ENCODE measurements at regions not wholly inside any gene's neighbourhood (a gene's known extent, or its start where the extent isn't known, plus 50 kb on each side); places are given as distances from the start of the nearest gene placed in this dataset.

DNA sequence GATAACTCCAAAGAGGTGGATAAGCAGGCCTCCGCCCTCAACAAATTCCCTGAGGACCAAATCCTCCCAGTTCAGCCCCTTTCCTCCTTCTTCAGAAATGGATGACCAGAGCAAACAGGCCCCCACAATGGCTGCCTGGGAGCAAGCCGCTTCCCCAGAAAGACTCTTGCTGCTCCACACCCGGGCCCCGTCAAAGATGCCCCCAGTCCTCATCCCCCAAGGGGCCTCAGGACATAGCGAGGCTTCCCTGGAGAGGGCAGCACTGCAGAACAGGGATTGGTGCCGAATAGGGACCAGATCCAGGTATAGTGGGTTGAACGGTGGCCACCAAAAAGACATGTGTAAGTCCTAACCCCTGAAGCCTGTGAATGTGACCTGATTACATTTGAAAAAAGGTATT lies 502.3 kb downstream of the SHQ1 start:
- Histone ChIP-seq H3K14ac (replicated peaks; ENCODE audit: low read depth, low read length) (no peak overlapping the region), H2BK120ac (ENCODE audit: low read depth, low read length) (peak overlapping the region; percentile 42; the same call in 1 of the 2 replicates), H3K27ac (ENCODE audit: insufficient read depth, low read length) (no peak overlapping the region), H3K36me3 (ENCODE audit: control insufficient read depth, insufficient read depth, low read length) (no peaks in the 10 kb centered on the region), H4K20me1 (ENCODE audit: insufficient read depth, low read length) (no peaks in the 10 kb centered on the region), H3K4me1 (ENCODE audit: control insufficient read depth, insufficient read depth, low read length) (no peaks in the 10 kb centered on the region; the same call in 1 of the 2 replicates), H3K56ac (ENCODE audit: extremely low read depth, insufficient read depth, low read length) (no peak overlapping the region), H3K9me3 (ENCODE audit: control insufficient read depth, insufficient read depth, low read length) (no peaks in the 10 kb centered on the region), H3K4me2 (ENCODE audit: low read depth, low read length) (no peak overlapping the region), H3K4me3 (ENCODE audit: insufficient read depth, low read depth, low read length) (no peak overlapping the region), H2AK5ac (ENCODE audit: low read depth, low read length) (peak overlapping the region; percentile 90; the same call in 1 of the 2 replicates), H2AK9ac (replicated peaks; ENCODE audit: low read depth, low read length, poor library complexity) (no peak overlapping the region), H3K27me3 (ENCODE audit: control insufficient read depth, insufficient read depth, low read length) (peaks cover 2% of the 10 kb centered on the region; the same call in 1 of the 2 replicates), H4K5ac (ENCODE audit: low read depth, low read length) (no peak overlapping the region), H3K79me1 (ENCODE audit: low read depth in 1 of 2, low read length in 2 of 2) (no peaks in the 10 kb centered on the region), H3K4ac (ENCODE audit: low read depth, low read length) (peak overlapping the region; percentile 33), H3K9ac (ENCODE audit: low read depth, low read length) (no peak overlapping the region), H4K91ac (ENCODE audit: insufficient read depth, low read depth, low read length) (no peak overlapping the region), H2BK20ac (ENCODE audit: low read depth, low read length) (peak overlapping the region; percentile 64; the same call in 1 of the 2 replicates), H2AFZ (replicated peaks; ENCODE audit: low read length, poor library complexity) (peak overlapping the region; percentile 38), H2BK15ac (ENCODE audit: low read depth, low read length) (peak overlapping the region; percentile 41; the same call in 1 of the 3 replicates), H3K18ac (ENCODE audit: low read depth, low read length) (no peak overlapping the region), H2BK5ac (ENCODE audit: low read depth, low read length, poor library complexity, severe bottlenecking) (peak overlapping the region; percentile 32), H3K9me1 (ENCODE audit: insufficient read depth, low read length) (peaks cover 3% of the 10 kb centered on the region; the same call in 1 of the 2 replicates), H3K23ac (ENCODE audit: low read depth, low read length) (no peak overlapping the region), H4K8ac (ENCODE audit: low read depth in 2 of 2, low read length in 2 of 2) (peak overlapping the region in 1 of 2 experiments; percentile 9; a peak in 1 of 4 replicates)
- dilution Hi-C loops (cut with HindIII; ENCODE audit: low sequenced_read_pairs, unreplicated experiment) (no loop called here), in situ Hi-C loops (cut with MboI; ENCODE audit: low sequenced_read_pairs) (no loop called here), intact Hi-C loops (cut with micrococcal nuclease) (no loop called here)
- POLR2A ChIA-PET (ENCODE audit: unreplicated experiment): no interaction called here
- no TSS peak for BruUV-seq (replicated peaks)
- no peak for TF ChIP-seq BHLHE40 (IDR thresholded peaks at IDR 0.05; ENCODE audit: low read depth, low read length)
- DNase-seq (no peak), ATAC-seq (ENCODE audit: low read depth) (no peak)
- 66% methylated on average over 4 of the region's 7 CpGs; no CpG with 5 or more reads in 1 of the 2 experiments for WGBS, 2 experiments (ENCODE audit: extremely low coverage in 2 of 2, insufficient read length in 1 of 2)
- CTCF ChIA-PET: no interaction called here

All from IMR-90 (cell line).